ENCODE measurements at regions not wholly inside any gene's neighbourhood (a gene's known extent, or its start where the extent isn't known, plus 50 kb on each side); places are given as distances from the start of the nearest gene placed in this dataset.

DNA sequence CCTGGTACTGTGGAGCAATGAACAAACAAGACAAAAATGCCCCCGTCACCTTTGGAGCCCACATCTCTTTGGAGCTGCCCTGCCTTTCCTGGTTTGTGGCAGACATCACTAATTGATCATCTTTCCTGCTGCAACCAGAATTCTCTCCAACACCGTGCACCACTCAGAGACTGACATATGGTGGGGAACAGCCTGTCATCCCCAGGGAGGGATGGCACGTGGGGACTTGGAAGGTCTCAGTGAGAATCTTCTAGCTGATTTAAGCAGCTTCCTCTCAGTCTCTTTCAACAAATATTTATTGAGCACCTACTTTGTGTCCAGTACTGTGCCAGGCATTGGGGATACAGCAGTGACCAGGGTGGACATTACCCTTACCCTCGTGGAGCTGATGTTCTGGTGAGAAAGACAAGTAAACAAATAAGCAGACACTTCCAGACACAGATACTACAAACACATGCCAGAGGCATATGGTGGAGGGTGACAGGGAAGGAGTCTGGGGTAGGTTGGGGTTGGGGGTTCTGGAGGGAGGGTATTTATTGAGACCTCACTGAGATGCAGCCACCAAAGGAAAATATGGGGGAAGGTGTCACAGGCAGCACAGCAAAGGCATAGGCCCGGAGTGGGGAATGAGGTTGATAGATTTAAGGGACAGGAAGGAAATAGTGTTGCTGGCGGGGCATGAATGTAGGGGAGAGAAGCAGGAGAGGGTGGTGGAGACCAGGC, 82.3 kb downstream of the CEBPB start:
- TF ChIP-seq, protein P1, sequence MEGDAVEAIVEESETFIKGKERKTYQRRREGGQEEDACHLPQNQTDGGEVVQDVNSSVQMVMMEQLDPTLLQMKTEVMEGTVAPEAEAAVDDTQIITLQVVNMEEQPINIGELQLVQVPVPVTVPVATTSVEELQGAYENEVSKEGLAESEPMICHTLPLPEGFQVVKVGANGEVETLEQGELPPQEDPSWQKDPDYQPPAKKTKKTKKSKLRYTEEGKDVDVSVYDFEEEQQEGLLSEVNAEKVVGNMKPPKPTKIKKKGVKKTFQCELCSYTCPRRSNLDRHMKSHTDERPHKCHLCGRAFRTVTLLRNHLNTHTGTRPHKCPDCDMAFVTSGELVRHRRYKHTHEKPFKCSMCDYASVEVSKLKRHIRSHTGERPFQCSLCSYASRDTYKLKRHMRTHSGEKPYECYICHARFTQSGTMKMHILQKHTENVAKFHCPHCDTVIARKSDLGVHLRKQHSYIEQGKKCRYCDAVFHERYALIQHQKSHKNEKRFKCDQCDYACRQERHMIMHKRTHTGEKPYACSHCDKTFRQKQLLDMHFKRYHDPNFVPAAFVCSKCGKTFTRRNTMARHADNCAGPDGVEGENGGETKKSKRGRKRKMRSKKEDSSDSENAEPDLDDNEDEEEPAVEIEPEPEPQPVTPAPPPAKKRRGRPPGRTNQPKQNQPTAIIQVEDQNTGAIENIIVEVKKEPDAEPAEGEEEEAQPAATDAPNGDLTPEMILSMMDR (conservative IDR thresholded peaks at IDR 0.05; ENCODE audit: low read depth, low read length), result no peak
- no peak for TF ChIP-seq EZH2phosphoT487 (IDR thresholded peaks at IDR 0.05; ENCODE audit: borderline replicate concordance, low read length)
